Spleen (tissue), 11 donors: ENCODE measurements at regions not wholly inside any gene's neighbourhood (a gene's known extent, or its start where the extent isn't known, plus 50 kb on each side); places are given as distances from the start of the nearest gene placed in this dataset.

Experiments used
- DNase-seq: peaks from one replicate; pipeline ENCODE4 v3.0.0-alpha.2; 2020
- H3K27ac ChIP-seq, 8 donors: fragments of 200-600 bp; sonication (generic) in 7 of 8; 1 replicate in 4 of 8; 2 replicates in 4 of 8; pipeline versions ENCODE4 v1.5.0 to v1.8.0; 2016 to 2021; ENCODE audit warnings: inconsistent platforms in 4 of 8, mild to moderate bottlenecking in 4 of 8, moderate library complexity in 1 of 8
- H3K27me3 ChIP-seq, 7 donors: fragments of 200-600 bp; sonication (generic) in 6 of 7; replicated peaks in 1 of 7; 1 replicate in 4 of 7; 2 replicates in 3 of 7; pipeline versions ENCODE4 v1.5.0 to v1.8.0; 2016 to 2021; ENCODE audit warnings: inconsistent platforms in 3 of 7, mild to moderate bottlenecking in 1 of 7
- H3K36me3 ChIP-seq, 6 donors: fragments of 200-600 bp; sonication (generic) in 5 of 6; 1 replicate in 4 of 6; 2 replicates in 2 of 6; pipeline versions ENCODE4 v1.5.0 to v1.8.0; 2016 to 2021; ENCODE audit warnings: inconsistent platforms in 2 of 6
- H3K4me1 ChIP-seq, 6 donors: fragments of 200-600 bp; sonication (generic) in 5 of 6; 1 replicate in 3 of 6; 2 replicates in 3 of 6; pipeline versions ENCODE4 v1.5.0 to v1.8.0; 2016 to 2021; ENCODE audit warnings: inconsistent platforms in 3 of 6
- H3K4me3 ChIP-seq, 8 donors: fragments of 200-600 bp; sonication (generic) in 7 of 8; 1 replicate in 4 of 8; 2 replicates in 4 of 8; pipeline versions ENCODE4 v1.5.0 to v1.8.0; 2016 to 2021; ENCODE audit warnings: inconsistent platforms in 4 of 8, mild to moderate bottlenecking in 4 of 8, moderate library complexity in 2 of 8
- H3K9me3 ChIP-seq, 8 donors: fragments of 200-600 bp; sonication (generic) in 7 of 8; 1 replicate in 4 of 8; 2 replicates in 4 of 8; pipeline versions ENCODE4 v1.5.0 to v1.8.0; 2016 to 2021; ENCODE audit warnings: inconsistent platforms in 4 of 8
- CTCF ChIP-seq, 11 experiments: fragments of 200-600 bp in 7 of 11; fragments of 450-650 bp in 4 of 11; sonication (generic) in 4 of 11; IDR thresholded peaks in 8 of 11; conservative IDR thresholded peaks in 3 of 11; 1 replicate in 7 of 11; 2 replicates in 4 of 11; pipeline versions ENCODE4 v1.4.0 to v1.8.0; 2016 to 2021; ENCODE audit warnings: antibody characterized with exemption in 11 of 11, inconsistent platforms in 4 of 11, mild to moderate bottlenecking in 1 of 11
- POLR2A ChIP-seq, 3 donors: fragments of 450-650 bp; IDR thresholded peaks; one replicate each; pipeline ENCODE4 v1.5.1; 2017; ENCODE audit warnings: antibody characterized with exemption in 3 of 3, mild to moderate bottlenecking in 1 of 3
- POLR2AphosphoS5 ChIP-seq, 3 donors: sonication (generic); formaldehyde crosslinking; IDR thresholded peaks; one replicate each; pipeline ENCODE4 v1.5.1; 2017; ENCODE audit warnings: antibody characterized with exemption in 3 of 3
- WGBS, 5 donors: extraction: QIAGEN DNeasy Blood & Tissue Kit in 3 of 5; methylation state at CpG; one replicate each; pipeline versions ENCODE4 v1.1.5 to v1.1.7; 2013 to 2018; 5-methylcytosine and 5-hydroxymethylcytosine counted together
- intact Hi-C: fragments of 100-400 bp; cut with DNase I; formaldehyde crosslinking; loops from one replicate; pipeline ENCODE4 v1.15.0; 2023; ENCODE audit warnings: low total_unique reads
- donor health status: healthy with polysubstance abuse.
- donor health status: DM: no; HTN: no; CAD: no; lungs with moderate emphysema.
- donor health status: DM: no; HTN: no; CAD: no.
- donor health status: Bipolar disorder and iron deficiency.
- donor health status: healthy.
- donor health status: DM: no; HTN: no; CAD: no.
- donor health status: DM: yes; HTN: yes; CAD: no.

DNA sequence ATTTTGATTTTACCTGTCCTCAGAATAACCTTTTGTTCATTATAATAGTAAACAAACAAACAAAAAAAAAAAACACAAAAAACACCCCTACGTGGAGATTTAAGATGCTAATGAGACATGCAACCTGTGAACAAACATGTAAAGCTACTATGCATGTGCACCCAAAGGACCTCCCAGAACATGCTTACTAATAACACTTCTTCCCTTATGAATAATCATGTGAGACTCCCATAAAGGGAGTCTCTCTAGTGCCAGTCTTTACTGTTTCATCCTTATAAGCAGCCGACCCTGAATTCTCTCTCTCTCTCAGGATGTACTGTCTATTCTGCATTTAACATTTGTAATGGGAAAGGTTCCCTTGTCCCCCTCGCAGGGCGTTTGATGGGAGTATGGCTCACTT lies 1051.1 kb downstream of the PCDH17 start:
- H3K4me3 ChIP-seq, result no peak overlapping the region
- H3K27ac ChIP-seq, result no peak overlapping the region
- no peaks in the 10 kb centered on the region for H3K36me3 ChIP-seq
- no peaks in the 10 kb centered on the region for H3K27me3 ChIP-seq
- intact Hi-C loops, result no loop called here
- peaks cover 0 to 8% (median 0%) of the 10 kb centered on the region in 8 donors for H3K9me3 ChIP-seq
- WGBS, 5 donors, result 83 to 97% (median 87%) methylated on average over 4 of the region's 4 CpGs
- H3K4me1 ChIP-seq, result no peaks in the 10 kb centered on the region
- TF ChIP-seq POLR2A (IDR thresholded peaks at IDR 0.05), result no peak
- no peak for TF ChIP-seq POLR2AphosphoS5 (IDR thresholded peaks at IDR 0.05)
- TF ChIP-seq CTCF (IDR thresholded peaks at IDR 0.05 in 8 of 11, conservative IDR thresholded peaks at IDR 0.05 in 3 of 11), result no peak
- DNase-seq, result no peak

DNA sequence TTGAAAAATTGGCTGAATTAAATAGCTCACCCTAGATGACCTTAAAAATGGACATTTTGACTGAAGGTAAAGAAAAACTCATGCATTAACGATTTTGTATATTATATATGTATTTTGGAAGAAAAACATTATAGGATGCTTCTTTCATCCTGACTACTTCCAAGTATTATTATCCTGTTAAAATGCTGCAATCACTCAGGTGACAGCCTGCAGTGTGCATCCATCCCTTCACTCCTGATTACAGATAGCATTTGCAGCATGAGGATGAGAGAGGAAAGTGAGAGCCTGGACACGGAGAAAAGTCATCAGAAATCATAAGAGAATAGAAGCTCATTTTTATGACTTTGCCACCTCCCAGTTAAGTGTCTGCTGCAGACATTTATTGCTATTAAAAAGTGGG lies 1055.6 kb downstream of the PCDH17 start:
- no peak overlapping the region for H3K27ac ChIP-seq
- no peaks in the 10 kb centered on the region for H3K4me1 ChIP-seq
- peaks cover 0 to 17% (median 0%) of the 10 kb centered on the region in 8 donors for H3K9me3 ChIP-seq
- H3K27me3 ChIP-seq, result no peaks in the 10 kb centered on the region
- 59 to 88% (median 76%) methylated on average over 2 of the region's 2 CpGs for WGBS, 5 donors
- no peak overlapping the region for H3K4me3 ChIP-seq
- no peaks in the 10 kb centered on the region for H3K36me3 ChIP-seq
- DNase-seq, result no peak
- intact Hi-C loops, result no loop called here
- TF ChIP-seq CTCF (IDR thresholded peaks at IDR 0.05 in 8 of 11, conservative IDR thresholded peaks at IDR 0.05 in 3 of 11) (no peak), POLR2A (IDR thresholded peaks at IDR 0.05) (no peak), POLR2AphosphoS5 (IDR thresholded peaks at IDR 0.05) (no peak)

- intact Hi-C loops, result no loop called here
Observed at GRCh38 chr13:58698531-58698930, 1067.0 kb downstream of the PCDH17 start.

GRCh38 chr13:58704953-58705352 lies 1073.4 kb downstream of the PCDH17 start:
- H3K27me3 ChIP-seq, result no peaks in the 10 kb centered on the region
- intact Hi-C loops, result no loop called here
- no peaks in the 10 kb centered on the region for H3K36me3 ChIP-seq
- no peak for DNase-seq
- no peak overlapping the region for H3K4me3 ChIP-seq
- H3K4me1 ChIP-seq, result no peaks in the 10 kb centered on the region
- H3K9me3 ChIP-seq, result peaks cover 0 to 28% (median 7%) of the 10 kb centered on the region in 8 donors
- TF ChIP-seq CTCF (IDR thresholded peaks at IDR 0.05 in 8 of 11, conservative IDR thresholded peaks at IDR 0.05 in 3 of 11) (no peak), POLR2AphosphoS5 (IDR thresholded peaks at IDR 0.05) (no peak), POLR2A (IDR thresholded peaks at IDR 0.05) (no peak)
- no peak overlapping the region for H3K27ac ChIP-seq
- WGBS, 5 donors, result 23 to 36% (median 24%) methylated on average over 2 of the region's 2 CpGs

More at GRCh38 chr13:58698531-58698930, 1067.0 kb downstream of the PCDH17 start:
- Histone ChIP-seq H3K4me3 (no peak overlapping the region), H3K27me3 (no peaks in the 10 kb centered on the region), H3K27ac (no peak overlapping the region), H3K36me3 (no peaks in the 10 kb centered on the region), H3K9me3 (peaks cover 0 to 15% (median 4%) of the 10 kb centered on the region in 8 donors), H3K4me1 (no peaks in the 10 kb centered on the region)
- no peak for DNase-seq
- no peak for TF ChIP-seq CTCF (IDR thresholded peaks at IDR 0.05 in 8 of 11, conservative IDR thresholded peaks at IDR 0.05 in 3 of 11)
- TF ChIP-seq POLR2A (IDR thresholded peaks at IDR 0.05), result no peak
- no peak for TF ChIP-seq POLR2AphosphoS5 (IDR thresholded peaks at IDR 0.05)
